ENCODE measurements at regions not wholly inside any gene's neighbourhood (a gene's known extent, or its start where the extent isn't known, plus 50 kb on each side); places are given as distances from the start of the nearest gene placed in this dataset.
"Not testable (repeated sequence)": the region's sequence is repeated elsewhere in the genome, so short reads cannot be mapped to it uniquely, and the experiment has no call there.

DNA sequence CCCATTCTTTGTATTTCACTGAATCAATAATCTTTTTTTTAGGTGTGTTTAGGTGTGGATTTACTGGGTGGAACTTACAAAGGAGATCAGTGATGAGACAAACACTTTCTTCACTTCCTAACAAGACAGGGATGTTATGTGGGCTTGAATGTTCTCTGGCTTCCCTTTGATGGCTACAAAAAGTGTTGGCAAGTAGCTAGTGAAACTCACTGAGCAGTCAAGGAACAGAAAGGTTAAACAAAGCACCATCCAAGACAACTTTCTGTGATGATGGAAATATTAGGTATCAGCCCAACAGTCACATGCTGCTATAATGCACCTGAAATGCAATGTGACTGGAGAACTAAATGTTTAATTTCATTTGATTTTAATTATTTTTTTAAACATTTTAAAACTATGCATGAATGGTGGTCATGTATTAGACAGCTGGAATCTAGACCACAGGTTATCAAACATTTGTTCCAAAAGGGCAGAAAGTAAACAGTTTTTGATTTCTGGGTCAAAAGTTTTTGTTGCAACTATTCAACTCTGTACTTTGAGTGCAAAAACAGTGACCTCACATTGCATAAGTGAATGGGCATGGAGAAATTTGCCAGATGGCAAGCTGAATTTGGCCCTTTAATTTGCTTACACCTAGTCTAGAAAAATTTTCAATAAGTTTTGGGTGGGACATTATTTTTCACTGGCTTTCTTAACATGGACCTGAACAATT is 1272.7 kb upstream of the TMEFF2 start:
- no peak for DNase-seq (ENCODE audit: low read depth)

DNA sequence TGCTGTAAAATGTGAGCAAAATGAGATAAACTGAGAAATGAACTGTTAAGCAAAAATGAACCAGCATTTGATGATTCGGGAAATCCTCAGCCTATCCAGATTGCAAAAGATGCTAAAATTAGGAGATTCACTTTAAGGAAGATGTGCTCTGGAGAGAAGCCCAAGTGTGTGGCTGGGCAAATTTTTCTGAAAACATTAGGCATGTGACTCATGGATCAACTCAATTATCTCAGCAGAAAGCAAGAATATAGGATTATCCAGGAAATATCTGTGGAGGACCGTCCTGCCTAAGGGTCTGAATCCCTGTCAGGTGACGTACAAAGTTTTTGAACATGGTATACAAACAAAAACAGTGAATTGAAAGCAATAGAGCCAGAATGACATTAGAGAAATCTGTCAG is 1268.3 kb upstream of the TMEFF2 start:
- DNase-seq (ENCODE audit: low read depth): no peak

DNA sequence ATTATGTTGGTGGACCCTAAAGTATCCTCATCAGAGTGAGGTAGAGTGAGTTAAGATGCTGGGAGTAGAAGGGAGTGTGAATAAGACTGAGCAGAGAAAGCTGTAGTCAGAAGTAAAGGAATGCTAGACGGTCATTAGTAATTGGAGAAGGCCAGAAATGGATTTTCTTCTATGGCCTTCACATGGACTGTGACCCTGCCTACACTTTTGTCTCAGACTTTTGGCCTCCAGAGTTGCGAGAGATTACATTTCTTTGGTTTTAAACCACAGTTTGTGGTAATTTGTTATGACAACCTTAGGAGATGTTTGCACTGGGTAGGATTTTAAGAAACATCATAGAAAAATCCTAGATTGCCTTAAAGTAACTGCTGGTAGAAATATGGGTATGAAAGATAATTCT is 1267.7 kb upstream of the TMEFF2 start:
- DNase-seq (ENCODE audit: low read depth): no peak

DNA sequence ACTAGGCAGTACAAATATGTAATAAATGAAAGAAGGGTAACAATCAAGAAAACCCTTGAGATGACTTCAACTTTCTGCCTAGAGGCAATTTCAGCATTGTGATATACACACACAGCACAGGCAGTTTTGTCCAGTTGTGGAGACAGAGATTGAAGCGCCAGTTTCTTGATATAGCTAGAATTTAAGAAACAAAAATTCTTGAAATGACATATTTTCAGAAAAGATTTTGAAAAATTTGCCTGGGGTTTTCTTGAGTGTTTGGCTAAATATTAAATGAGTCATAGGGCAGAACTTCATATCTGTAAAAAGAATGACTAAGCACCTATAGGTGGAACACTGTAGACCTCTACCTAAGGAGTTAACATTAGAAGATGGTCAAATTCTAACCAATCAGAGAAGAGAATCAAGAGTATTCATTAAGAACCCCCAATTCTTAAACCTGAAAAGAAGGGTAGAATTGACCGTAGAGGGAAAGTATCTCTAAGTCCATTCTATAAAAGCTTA is 1266.8 kb upstream of the TMEFF2 start:
- DNase-seq (ENCODE audit: low read depth): no peak

DNA sequence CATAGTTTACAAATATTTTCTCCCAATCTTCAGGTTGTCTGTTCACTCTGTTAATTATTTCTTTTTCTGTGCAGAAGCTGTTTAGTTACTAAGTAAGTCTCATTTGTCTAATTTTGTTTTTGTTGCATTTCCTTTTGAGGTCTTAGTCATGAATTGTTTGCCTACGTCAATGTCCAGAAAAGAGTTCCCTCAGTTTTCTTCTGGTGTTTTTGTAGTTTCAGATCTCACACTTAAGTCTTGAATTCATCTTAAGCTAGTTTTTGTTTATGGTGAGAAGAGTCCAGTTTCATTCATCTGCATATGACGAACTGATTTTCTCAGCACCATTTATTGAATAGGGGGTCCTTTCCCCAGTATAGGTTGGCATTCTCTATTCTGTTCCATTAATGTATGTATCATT is 1252.2 kb upstream of the TMEFF2 start:
- DNase-seq (ENCODE audit: low read depth): no peak

DNA sequence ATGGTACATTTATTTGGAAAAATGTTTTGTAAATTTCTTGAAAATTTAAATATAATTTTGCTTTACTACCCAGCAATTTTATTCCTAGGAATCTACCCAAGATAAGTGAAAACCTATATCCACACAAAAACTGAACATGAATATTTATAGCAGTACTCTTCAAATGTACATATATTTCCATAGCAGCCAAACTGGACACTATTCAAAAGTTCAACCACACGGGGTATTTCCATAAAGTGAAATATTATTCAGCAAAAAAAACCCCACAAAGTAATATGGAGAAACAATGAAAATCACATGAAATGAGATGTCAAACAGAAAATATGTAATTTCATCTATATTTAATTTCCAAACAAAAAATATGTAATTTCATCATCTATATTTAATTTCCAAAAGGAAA is 1247.6 kb upstream of the TMEFF2 start:
- DNase-seq (ENCODE audit: low read depth): no peak

DNA sequence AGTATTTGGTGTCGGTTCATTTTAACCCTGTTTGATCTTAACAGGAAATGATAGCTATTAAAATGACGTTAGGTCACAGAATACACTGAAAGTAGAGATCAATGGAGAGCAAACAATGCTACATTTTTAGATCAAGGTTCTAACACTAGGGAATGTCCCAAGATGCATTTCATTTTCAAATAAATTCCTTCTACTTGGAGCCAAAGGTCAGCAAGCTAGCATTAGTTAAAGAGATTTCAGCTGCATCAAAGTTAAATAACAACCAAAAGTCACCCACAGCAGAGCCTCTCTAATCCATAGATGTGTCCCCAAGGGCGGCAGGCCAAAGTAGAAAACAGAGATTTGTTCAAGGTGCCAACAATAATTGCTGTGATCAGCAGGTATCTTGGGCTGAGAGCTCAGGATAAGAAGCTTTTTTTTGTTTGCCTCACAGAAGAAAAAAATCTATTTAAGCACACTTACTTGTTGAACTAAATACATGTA is 1233.6 kb upstream of the TMEFF2 start:
- no peak for DNase-seq (ENCODE audit: low read depth)

DNA sequence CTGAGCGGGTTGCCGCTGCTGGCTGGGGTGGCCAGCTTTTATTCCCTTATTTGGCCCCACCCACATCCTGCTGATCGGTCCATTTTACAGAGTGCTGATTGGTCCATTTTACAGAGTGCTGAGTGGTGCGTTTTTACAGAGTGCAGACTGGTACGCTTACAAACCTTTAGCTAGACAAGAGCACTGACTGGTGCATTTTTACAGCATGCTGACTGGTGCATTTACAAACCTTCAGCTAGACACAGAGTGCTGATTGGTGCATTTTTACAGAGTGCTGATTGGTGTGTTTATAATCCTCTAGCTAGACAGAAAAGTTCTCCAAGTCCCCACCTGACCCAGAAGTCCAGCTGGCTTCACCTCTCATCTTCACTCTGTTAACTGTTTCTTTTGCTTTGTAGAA is 1217.6 kb upstream of the TMEFF2 start:
- DNase-seq (ENCODE audit: low read depth): not testable (repeated sequence)

DNA sequence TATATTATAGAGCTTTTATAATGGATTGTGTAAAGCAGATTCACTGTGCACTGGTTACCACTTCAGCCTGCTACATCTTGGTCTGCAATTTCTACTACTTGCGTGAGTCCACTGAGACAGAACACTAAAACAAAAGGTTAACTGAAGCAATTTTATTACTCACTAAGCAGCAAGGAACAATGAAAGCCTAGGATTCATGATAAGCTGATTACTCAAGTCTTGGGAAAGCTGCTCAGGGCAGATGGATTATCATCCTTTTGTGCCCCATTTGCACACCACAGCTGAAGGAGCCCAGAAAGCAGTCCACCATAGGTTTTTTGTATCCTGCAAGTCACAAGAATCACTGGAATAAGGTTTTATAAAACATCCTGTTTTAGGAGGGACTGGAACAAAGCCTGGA is 1215.2 kb upstream of the TMEFF2 start:
- no peak for DNase-seq (ENCODE audit: low read depth)

DNA sequence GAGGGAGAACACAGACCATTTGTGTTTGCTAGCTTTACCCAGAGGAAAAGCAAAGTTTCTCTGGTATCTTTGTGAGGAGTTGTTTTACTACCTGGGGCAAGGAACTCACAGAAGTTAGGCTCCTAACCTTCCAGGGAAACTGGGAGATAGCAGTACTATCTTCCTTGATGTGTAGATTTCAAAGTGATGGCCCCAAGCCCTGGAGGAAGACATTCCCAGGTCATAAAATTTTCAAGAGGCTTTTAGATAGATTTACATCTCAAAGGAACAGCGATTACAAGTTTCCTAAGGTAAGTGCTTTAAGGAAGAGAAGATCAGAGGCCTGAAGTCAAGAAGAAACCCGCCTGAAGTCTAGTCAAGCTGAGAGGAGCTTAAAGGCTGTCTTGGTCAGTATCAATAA is 1187.8 kb upstream of the TMEFF2 start:
- DNase-seq (ENCODE audit: low read depth): no peak

DNA sequence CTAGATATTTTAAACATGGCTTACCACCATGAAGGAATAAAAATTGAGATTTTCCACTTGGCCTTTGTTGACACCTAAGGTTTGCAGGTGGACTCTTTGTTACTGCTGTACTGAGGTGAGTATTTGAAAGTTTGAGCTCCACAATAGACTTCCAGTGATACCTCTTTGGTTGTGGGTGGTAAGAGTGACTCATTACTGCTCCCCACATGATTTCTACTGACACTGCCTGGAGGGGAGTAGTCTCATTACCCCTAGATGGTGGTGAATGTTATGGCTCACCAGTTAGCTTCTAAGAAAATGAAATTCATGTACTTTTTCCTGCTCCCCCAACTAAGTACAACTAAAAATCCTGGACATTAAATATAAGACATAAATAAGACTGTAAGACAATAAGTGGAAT is 1183.1 kb upstream of the TMEFF2 start:
- no peak for DNase-seq (ENCODE audit: low read depth)

DNA sequence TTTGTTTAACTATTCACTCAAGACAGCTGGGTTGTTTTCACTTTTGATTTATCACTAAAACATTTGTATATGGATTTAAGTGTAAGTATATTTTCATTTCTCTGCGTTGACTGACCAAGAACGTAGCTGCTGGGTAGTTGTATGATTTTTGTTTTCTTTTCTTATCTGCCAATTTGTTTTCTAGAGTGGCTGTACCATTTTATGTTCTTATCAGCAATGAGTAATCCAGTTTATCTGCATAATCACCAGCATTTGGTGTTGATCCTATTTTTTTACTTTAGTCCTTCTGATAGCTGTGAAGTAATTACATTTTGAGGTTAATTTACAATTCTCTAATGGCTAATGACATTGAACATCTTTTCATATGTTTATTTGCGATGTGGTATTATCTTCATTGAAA is 1178.4 kb upstream of the TMEFF2 start:
- DNase-seq (ENCODE audit: low read depth): no peak

DNA sequence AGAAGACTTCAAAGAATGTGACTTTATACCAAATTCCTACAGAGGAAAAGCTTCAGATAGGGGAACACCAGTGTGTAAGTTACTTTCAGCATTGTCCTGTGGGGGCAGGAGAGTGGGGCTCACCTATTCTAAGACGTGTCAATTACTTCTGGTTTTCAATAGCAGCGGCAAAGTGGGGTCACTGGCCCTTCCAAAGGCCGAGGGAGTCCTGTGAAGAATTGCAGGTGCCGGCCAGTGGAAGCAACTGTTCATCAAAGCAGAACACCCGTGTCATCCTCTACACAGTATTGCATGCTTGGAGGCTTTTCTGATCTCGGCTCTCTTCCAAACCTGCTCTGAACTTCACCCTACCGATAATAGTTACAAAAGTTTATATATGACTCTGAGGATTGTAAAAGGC is 1176.5 kb upstream of the TMEFF2 start:
- DNase-seq (ENCODE audit: low read depth): no peak

DNA sequence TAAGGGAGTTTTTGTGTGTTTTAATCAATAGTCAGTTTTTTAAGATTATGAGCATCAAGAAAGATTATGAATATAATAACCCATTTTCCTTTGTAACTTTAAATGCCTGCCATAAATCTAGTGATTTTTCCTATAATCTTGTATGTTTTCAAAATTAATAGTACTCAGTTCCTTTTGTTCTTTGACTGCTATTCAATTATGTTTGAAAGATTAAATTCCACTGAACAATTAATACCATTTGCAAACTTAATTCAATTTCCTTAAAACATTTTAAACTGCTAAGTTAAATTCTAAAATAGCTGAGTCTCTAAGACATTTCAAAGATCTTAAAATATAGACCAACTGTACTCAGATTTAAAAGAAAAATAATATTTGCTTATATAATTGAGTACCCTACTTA is 1173.9 kb upstream of the TMEFF2 start:
- DNase-seq (ENCODE audit: low read depth): no peak

DNA sequence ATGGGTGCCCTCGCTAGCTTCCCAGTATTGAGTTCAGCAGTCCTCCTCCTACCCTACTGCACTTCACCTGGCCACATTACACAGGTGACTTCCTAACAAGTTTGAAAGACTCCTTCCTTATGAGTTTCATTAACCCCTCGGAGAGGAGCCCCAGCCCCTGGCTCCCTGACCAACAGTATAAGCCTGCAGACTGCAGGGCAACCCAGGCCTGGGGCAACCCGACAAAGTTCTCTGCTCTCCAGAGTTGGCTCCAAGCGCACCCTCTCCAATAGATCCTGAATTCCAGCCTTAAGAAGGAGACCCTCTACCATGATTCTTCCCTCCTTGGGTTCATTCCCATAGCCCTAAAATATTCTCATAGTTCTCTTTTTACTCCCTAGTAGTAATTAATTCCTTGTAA is 1162.8 kb upstream of the TMEFF2 start:
- no peak for DNase-seq (ENCODE audit: low read depth)

DNA sequence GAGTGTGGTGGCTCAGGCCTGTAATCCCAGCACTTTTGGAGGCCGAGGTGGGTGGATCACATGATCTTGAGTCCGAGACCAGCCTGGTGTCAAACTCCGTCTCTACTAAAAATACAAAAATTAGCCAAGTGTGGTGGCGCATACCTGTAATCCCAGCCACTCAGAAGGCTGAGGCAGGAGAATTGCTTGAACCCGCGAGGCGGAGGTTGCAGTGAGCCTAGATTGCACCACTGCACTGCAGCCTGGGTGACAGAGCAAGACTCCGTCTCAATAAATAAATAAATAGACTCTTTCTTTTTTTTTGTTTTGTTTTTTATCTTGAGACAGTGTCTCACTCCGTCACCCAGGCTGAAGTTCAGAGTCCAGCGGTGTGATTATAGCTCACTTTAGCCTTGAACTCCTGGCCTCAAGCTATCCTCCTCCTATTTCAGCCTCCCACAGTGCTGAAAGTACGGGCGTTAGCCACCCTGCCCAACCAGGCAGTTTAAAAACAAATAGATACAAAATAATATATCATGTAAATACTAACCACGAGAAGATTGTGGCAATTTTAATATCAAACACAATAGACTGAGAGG is 1158.0 kb upstream of the TMEFF2 start:
- DNase-seq (ENCODE audit: low read depth): not testable (repeated sequence)

DNA sequence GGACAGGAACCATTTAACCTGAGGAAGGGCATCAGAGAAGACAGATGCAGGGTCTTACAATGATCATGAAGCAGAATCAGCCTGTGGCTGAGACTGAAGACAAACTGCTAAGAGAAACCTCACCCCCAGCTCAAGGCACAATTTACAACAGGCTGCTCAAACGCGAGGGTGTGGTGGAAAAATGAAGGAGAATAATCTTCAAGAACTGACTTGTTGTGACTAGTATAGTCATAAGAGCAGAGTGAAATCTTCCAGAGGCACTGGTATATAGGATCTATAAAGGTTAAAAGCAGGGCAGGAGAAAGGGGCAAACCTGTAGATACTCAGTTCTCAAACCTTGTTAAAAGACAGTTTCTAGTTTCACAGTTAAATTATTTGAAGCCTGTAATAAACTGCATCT is 1155.8 kb upstream of the TMEFF2 start:
- DNase-seq (ENCODE audit: low read depth): no peak

DNA sequence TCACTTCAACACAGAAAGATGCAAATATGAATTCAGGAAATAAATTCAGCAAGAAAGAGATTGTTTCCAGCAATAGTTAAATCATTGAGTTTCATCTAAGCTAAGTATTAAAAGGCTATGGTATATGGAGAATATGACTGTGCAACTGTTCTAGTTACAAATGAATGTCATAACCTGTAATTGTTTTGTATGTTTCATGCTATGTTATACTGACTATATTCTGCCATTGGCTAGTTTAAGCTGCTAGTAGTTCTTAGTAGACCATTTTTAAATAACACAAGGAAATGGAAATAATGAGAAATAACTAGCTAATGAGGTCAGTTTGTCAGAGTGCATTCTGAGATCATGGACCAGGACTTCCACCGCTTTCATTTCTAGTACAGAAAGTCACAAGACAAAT is 1154.9 kb upstream of the TMEFF2 start:
- no peak for DNase-seq (ENCODE audit: low read depth)

DNA sequence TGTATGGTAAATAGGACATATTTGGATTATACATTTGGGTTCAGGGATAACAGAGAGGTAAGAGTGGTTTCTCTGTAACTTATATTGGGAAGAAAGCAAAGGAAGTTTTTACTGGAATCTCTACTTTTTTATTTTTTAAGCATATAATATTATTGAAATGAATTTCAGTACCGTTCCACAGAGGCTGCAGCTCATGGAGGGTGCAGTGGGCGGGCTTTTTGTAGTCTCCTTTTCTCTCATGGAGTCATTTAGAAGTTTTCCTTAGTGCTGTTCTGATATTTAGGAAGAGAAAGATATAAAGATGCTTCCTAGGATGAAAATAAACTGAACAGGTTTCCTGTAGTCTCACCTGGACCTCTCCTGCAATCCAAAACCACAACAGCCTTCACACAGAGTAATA is 1153.3 kb upstream of the TMEFF2 start:
- no peak for DNase-seq (ENCODE audit: low read depth)

DNA sequence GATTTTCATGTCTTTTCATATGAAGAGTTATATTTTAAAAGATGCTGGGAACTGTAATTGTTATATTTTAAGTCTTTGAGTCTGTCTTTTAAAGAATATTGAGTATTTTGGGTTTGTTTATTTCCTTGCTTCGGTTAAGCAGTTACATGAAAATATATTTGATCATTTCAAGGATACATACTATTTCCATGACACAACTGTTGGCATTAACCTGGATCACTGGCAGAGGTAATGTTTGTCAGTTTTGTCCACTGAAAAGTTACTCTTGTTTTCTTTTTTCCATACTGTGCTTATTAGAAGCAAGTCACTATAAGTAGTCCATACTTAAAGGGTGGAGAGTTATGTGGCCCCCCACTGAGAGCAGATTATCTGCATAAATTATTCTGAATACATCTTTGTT is 1142.0 kb upstream of the TMEFF2 start:
- DNase-seq (ENCODE audit: low read depth): no peak

DNA sequence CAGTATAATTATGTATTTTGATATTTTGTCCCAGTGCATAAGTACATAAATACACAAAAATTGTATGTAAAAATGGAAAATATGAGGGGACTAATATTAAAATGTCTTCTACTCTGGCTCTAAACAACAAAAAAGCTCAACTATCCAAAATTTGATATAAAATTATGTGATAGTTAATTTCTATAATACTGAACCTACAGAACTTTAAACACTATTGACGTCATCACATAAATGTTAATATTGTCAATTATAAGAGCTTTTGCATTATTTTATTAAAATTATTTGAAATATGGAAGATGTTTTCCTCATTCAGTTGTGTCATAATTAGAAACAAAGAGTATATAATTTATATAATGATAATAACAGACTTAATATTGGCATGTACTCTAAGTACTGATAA is 1139.7 kb upstream of the TMEFF2 start:
- DNase-seq (ENCODE audit: low read depth): no peak

DNA sequence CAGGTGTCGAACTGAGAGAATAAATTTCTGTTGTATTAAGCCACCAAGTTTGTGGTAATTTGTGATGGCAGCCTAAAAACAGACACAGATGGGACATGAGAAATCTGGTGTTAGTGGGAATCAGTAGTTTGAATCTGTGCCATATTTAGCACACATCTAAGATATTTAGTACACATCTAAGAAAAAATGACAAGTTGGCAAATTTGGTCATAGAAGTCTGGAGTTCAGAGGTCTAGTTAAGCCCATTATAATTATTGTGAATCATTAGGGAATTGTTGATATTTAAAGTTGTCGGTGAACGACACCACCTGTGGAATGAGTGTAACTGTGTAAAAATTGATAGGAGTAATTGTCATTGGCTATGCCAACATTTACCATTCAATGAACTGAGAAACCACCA is 1138.8 kb upstream of the TMEFF2 start:
- DNase-seq (ENCODE audit: low read depth): no peak

DNA sequence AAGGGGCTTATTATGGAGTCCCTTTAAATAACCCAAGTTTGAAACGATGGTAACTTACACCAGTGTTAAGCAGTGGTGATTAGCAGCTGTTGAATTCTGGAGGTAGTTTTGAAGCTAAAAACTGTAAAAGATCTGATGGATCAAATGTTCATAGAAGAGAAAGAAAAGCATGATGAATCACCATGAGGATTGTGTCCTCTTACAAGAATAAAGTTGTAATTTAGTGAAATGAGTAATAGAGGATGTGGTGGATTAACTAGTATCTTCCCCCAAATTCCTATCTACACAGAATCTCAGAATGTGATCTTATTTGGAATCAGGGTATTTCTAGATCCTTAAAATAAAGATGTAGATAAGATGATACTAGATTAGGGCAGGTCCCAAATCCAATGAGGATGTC is 1138.2 kb upstream of the TMEFF2 start:
- no peak for DNase-seq (ENCODE audit: low read depth)

DNA sequence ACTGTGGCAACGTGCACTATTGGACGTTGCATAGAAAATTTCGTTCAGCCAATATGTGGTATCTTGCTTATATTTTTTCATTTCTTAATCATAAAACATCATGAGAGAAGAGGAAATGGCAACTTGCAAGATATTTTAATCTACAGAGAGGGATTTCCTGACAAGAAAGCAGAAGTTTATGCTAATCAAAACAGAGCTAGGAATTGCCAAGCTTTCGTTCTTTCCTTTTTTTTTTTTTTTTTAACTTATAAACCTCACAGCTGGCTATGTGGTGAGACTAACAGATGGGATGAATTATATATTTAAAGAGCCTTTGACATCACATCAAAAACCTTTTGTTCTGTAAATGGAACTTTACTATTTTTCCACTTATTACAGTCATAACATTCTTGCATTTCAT is 1136.9 kb upstream of the TMEFF2 start:
- no peak for DNase-seq (ENCODE audit: low read depth)

Data from stimulated activated CD4-positive, alpha-beta T cell treated with anti-CD3 and anti-CD28 coated beads, Interleukin-2, amount 100 ng/mL, for 4 hours (primary cell).